GM12878 (cell line): ENCODE measurements at regions not wholly inside any gene's neighbourhood (a gene's known extent, or its start where the extent isn't known, plus 50 kb on each side); places are given as distances from the start of the nearest gene placed in this dataset.

Source experiments
- ATAC-seq: fragments of 200-7000 bp; cut with Tn5 transposase; 3 replicates; pipeline ENCODE4 v1.9.1; 2020; ENCODE audit warnings: mild to moderate bottlenecking, moderate library complexity
- BruUV-seq: library from RNA; stranded (reverse); fragments of 400-500 nt; replicated peaks from 2 replicates; lab custom pipeline; 2021; lab: Mats Ljungman, UMichigan
- CTCF ChIA-PET: fragments of 300-600 bp; sonication (Branson Sonifier 250); formaldehyde crosslinking; extraction: SDS; loops from one replicate; lab custom pipeline; 2021; ENCODE audit warnings: inconsistent platforms; lab: Yijun Ruan, JAX
- POLR2A ChIA-PET: fragments of 350-600 bp; formaldehyde crosslinking; extraction: SDS; loops from one replicate; lab custom pipeline; 2021; ENCODE audit warnings: inconsistent platforms; lab: Charles Lee
- RAD21 ChIA-PET: fragments of 300-600 bp; sonication (Branson Sonifier 250); formaldehyde crosslinking; loops from one replicate; lab custom pipeline; 2023; ENCODE audit warnings: antibody characterized with exemption; ENCODE audit not compliant: unreplicated experiment; lab: Charles Lee
- SMC1A ChIA-PET: fragments of 300-600 bp; sonication (Branson Sonifier 250); formaldehyde crosslinking; loops from one replicate; lab custom pipeline; 2023; ENCODE audit not compliant: unreplicated experiment, uncharacterized antibody; lab: Charles Lee
- DNase-seq: peaks from one replicate; pipeline ENCODE4 v3.0.0-alpha.2; 2011; ENCODE audit warnings: low read depth, low spot score
- FAIRE-seq: peaks from 3 replicates; lab custom pipeline; 2011; peaks lifted over from hg19 to GRCh38; lab: Jason Lieb, UNC
- H2AFZ ChIP-seq: 2 replicates; pipeline ENCODE4 v1.6.0; 2011; ENCODE audit warnings: low read depth, low read length, control low read depth; ENCODE audit not compliant: control insufficient read depth
- H3K27ac ChIP-seq: 2 replicates; pipeline ENCODE4 v1.5.1; 2011; ENCODE audit warnings: control low read depth; ENCODE audit not compliant: control insufficient read depth, insufficient read depth
- H3K27me3 ChIP-seq, 2 experiments: replicated peaks in 1 of 2; 2 replicates each; pipeline versions ENCODE4 v1.6.0 to v1.6.1; 2011; ENCODE audit warnings: low read length in 1 of 2; ENCODE audit not compliant: control insufficient read depth in 2 of 2, insufficient read depth in 2 of 2
- H3K36me3 ChIP-seq, 2 experiments: 2 replicates each; pipeline ENCODE4 v1.5.1; 2011; ENCODE audit warnings: low read length in 1 of 2; ENCODE audit not compliant: control insufficient read depth in 2 of 2, insufficient read depth in 2 of 2
- H3K4me1 ChIP-seq: 2 replicates; pipeline ENCODE4 v1.6.1; 2011; ENCODE audit warnings: mild to moderate bottlenecking, low read length, moderate library complexity, mixed read lengths; ENCODE audit not compliant: control insufficient read depth, insufficient read depth
- H3K4me2 ChIP-seq: 2 replicates; pipeline ENCODE4 v1.6.0; 2011; ENCODE audit warnings: control low read depth; ENCODE audit not compliant: control insufficient read depth, insufficient read depth
- H3K4me3 ChIP-seq: fragments of 200-600 bp; sonication (generic); 2 replicates; pipeline ENCODE4 v1.5.1; 2016
- H3K79me2 ChIP-seq: 2 replicates; pipeline ENCODE4 v1.6.0; 2011; ENCODE audit warnings: low read length; ENCODE audit not compliant: control insufficient read depth, insufficient read depth
- H3K9ac ChIP-seq: 2 replicates; pipeline ENCODE4 v1.8.0; 2011; ENCODE audit warnings: low read length, control low read depth, mixed read lengths; ENCODE audit not compliant: control insufficient read depth, insufficient read depth
- H3K9me3 ChIP-seq: replicated peaks from 3 replicates; pipeline ENCODE4 v1.5.1; 2011; ENCODE audit warnings: mild to moderate bottlenecking, low read length; ENCODE audit not compliant: control insufficient read depth, insufficient read depth
- H4K20me1 ChIP-seq: 2 replicates; pipeline ENCODE4 v1.6.0; 2011; ENCODE audit not compliant: control insufficient read depth, insufficient read depth
- CHD1 ChIP-seq: IDR thresholded peaks from 2 replicates; pipeline ENCODE4 v1.6.1; 2012; ENCODE audit warnings: low read depth, low read length, improper control_type of control experiment
- PAX8 ChIP-seq: fragments of 450-650 bp; IDR thresholded peaks from 2 replicates; pipeline ENCODE4 v1.6.1; 2017; ENCODE audit warnings: mild to moderate bottlenecking, moderate library complexity
- RBBP5 ChIP-seq: fragments of 200-600 bp; sonication (generic); conservative IDR thresholded peaks from 2 replicates; pipeline ENCODE4 v1.6.1; 2016
- STAT1 ChIP-seq: fragments of 450-650 bp; conservative IDR thresholded peaks from 2 replicates; pipeline ENCODE4 v1.6.1; 2014; ENCODE audit warnings: antibody characterized with exemption, mild to moderate bottlenecking
- WGBS: methylation state at CpG from one replicate; pipeline ENCODE4 v1.1.6; 2016; ENCODE audit warnings: low lambda C conversion rate; ENCODE audit not compliant: insufficient replicate concordance, insufficient coverage; ENCODE audit errors: missing lambda C conversion rate; 5-methylcytosine and 5-hydroxymethylcytosine counted together
- in situ Hi-C: fragments of 300-500 bp; cut with MboI; formaldehyde crosslinking; loops from 9 replicates; pipeline ENCODE4 v1.14.3; 2018; ENCODE audit warnings: mixed read lengths
- intact Hi-C: fragments of 100-400 bp; cut with micrococcal nuclease; formaldehyde crosslinking; loops from one replicate; pipeline ENCODE4 v1.14.2; 2022; ENCODE audit not compliant: unreplicated experiment
- TF ChIP-seq, protein P1 (sequence below): IDR thresholded peaks from 2 replicates; pipeline ENCODE4 v1.6.1; 2011; ENCODE audit warnings: mild to moderate bottlenecking, low read depth, low read length, moderate library complexity; ENCODE audit not compliant: insufficient replicate concordance
- TF ChIP-seq, protein P2 (sequence below): IDR thresholded peaks from 2 replicates; pipeline ENCODE4 v1.6.1; 2011; ENCODE audit warnings: borderline replicate concordance, low read depth, mild to moderate bottlenecking, moderate library complexity, mixed read lengths, low read length; ENCODE audit not compliant: insufficient read depth; ENCODE audit errors: extremely low read length
- TF ChIP-seq, protein P3 (sequence below): IDR thresholded peaks from 2 replicates; pipeline ENCODE4 v1.6.1; 2011; ENCODE audit warnings: low read depth, mild to moderate bottlenecking, low read length, moderate library complexity, borderline replicate concordance; ENCODE audit errors: extremely low read depth

DNA sequence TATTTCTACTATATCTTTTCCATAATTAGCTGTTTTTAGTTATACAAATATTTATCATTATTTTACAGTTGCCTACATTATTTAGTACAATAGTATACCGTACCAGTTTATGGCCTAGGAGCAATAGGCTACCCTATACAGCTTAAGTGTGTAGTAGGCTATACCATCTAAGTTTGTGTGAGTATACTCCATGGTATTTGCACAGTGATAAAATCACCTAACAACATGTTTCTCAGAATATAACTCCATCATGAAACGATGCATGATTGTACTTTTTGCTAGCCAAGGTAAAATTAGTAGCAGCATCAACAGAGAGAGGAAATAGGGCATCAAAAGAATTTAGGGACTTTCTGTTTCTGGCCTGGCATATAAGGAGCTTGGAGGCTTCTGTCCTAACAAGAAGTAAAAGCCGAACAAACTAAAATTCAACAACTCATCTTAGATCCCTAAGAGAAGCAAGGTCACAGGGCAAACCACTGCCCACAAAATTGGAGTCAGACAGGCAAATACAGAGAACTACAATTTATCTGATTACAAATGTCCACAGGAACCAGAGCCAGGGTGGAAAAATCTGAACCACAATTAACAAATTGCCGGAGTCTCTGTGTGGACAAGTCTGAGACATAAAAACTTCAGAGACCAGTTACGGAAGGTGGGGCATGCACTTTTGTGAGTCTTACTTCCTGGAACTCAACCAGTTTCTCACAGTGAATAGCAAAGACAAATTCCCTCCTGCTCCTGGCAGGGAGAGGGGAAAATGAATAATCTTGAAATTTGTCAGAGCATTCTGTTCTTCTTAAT lies 671.4 kb downstream of the RFPL4B start:
- Histone ChIP-seq H3K27me3 (no peaks in the 10 kb centered on the region), H3K4me3 (no peak overlapping the region), H3K9ac (no peak overlapping the region), H3K4me1 (no peaks in the 10 kb centered on the region), H2AFZ (no peak overlapping the region), H3K36me3 (no peaks in the 10 kb centered on the region), H3K9me3 (no peaks in the 10 kb centered on the region), H3K79me2 (no peaks in the 10 kb centered on the region), H3K4me2 (no peak overlapping the region), H4K20me1 (no peaks in the 10 kb centered on the region), H3K27ac (no peak overlapping the region)
- POLR2A ChIA-PET = no interaction called here
- RAD21 ChIA-PET = no interaction called here
- SMC1A ChIA-PET = interaction anchor here (1.9 kb wide), 1 partner anchor 13 kb away, joined by 6 read pairs; no protein-coding TSS in a partner anchor
- intact Hi-C loops = no loop called here
- in situ Hi-C loops = no loop called here
- ATAC-seq (no peak), DNase-seq (no peak), FAIRE-seq (no peak)
- BruUV-seq = no TSS peak
- 41% methylated on average over 5 of the region's 5 CpGs for WGBS
- CTCF ChIA-PET = no interaction called here
- TF ChIP-seq, protein P1, sequence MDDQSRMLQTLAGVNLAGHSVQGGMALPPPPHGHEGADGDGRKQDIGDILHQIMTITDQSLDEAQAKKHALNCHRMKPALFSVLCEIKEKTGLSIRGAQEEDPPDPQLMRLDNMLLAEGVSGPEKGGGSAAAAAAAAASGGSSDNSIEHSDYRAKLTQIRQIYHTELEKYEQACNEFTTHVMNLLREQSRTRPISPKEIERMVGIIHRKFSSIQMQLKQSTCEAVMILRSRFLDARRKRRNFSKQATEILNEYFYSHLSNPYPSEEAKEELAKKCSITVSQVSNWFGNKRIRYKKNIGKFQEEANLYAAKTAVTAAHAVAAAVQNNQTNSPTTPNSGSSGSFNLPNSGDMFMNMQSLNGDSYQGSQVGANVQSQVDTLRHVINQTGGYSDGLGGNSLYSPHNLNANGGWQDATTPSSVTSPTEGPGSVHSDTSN = no peak
- TF ChIP-seq RBBP5 (no peak), CHD1 (no peak), PAX8 (no peak), STAT1 (no peak)
- TF ChIP-seq, protein P2, sequence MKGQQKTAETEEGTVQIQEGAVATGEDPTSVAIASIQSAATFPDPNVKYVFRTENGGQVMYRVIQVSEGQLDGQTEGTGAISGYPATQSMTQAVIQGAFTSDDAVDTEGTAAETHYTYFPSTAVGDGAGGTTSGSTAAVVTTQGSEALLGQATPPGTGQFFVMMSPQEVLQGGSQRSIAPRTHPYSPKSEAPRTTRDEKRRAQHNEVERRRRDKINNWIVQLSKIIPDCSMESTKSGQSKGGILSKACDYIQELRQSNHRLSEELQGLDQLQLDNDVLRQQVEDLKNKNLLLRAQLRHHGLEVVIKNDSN = no peak
- TF ChIP-seq, protein P3, sequence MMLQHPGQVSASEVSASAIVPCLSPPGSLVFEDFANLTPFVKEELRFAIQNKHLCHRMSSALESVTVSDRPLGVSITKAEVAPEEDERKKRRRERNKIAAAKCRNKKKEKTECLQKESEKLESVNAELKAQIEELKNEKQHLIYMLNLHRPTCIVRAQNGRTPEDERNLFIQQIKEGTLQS = no peak
- TF ChIP-seq, all 136 proteins: peak for 0
